GM23338 (cell line): ENCODE measurements at regions not wholly inside any gene's neighbourhood (a gene's known extent, or its start where the extent isn't known, plus 50 kb on each side); places are given as distances from the start of the nearest gene placed in this dataset.

Experiments used
- TF ChIP-seq, protein P1 (sequence below), 2 experiments: fragments of 200-600 bp in 1 of 2; sonication (generic) in 1 of 2; conservative IDR thresholded peaks; 2 replicates each; pipeline versions ENCODE4 v1.5.1 to v1.6.1; 2016 to 2017; ENCODE audit warnings: antibody characterized with exemption in 2 of 2, low read depth in 2 of 2, mild to moderate bottlenecking in 2 of 2, moderate library complexity in 1 of 2
- TF ChIP-seq, protein P2 (sequence below): IDR thresholded peaks from one replicate; pipeline ENCODE4 v1.6.1; 2018; ENCODE audit warnings: antibody characterized with exemption; ENCODE audit not compliant: unreplicated experiment
- TF ChIP-seq, protein P3 (sequence below): IDR thresholded peaks from 2 replicates; pipeline ENCODE4 v1.6.1; 2016; ENCODE audit warnings: antibody characterized with exemption

DNA sequence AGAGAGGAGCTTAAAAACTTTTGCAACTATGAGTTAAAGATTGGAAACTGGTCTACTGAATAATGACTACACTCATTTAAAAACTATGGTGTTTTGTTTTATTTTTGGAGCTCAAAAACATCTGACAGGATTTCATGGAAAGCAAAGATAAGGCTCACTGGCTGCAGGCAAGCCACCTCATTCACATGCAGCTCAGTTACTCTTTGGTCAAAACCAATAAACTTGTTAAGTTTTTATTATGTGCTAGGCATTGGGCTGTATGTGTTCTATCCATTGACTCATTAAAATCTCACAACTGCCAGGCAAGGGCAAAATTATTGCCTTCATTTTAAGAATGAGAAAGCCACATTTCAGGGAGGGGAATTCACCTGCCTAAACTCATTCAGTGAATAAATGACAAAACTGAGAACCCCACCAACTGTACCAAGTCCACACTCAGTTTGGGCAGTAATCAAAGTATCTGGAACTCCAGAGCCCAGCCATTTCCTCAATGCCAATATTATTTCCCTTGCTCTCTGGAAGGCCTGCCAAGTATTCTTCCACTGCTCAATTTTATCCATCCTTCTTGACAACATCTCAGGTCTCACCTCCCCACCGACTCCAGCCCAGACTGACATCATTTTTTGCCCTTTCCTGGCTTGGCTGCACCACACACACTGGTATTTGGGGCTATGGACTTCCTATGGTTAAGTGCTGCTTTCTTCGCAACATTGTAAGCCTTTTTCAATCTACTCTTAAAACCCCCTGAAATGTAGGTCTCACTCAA is 401.1 kb upstream of the NFIA start:
- TF ChIP-seq, protein P1, sequence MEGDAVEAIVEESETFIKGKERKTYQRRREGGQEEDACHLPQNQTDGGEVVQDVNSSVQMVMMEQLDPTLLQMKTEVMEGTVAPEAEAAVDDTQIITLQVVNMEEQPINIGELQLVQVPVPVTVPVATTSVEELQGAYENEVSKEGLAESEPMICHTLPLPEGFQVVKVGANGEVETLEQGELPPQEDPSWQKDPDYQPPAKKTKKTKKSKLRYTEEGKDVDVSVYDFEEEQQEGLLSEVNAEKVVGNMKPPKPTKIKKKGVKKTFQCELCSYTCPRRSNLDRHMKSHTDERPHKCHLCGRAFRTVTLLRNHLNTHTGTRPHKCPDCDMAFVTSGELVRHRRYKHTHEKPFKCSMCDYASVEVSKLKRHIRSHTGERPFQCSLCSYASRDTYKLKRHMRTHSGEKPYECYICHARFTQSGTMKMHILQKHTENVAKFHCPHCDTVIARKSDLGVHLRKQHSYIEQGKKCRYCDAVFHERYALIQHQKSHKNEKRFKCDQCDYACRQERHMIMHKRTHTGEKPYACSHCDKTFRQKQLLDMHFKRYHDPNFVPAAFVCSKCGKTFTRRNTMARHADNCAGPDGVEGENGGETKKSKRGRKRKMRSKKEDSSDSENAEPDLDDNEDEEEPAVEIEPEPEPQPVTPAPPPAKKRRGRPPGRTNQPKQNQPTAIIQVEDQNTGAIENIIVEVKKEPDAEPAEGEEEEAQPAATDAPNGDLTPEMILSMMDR (conservative IDR thresholded peaks at IDR 0.05; ENCODE audit: low read depth in 2 of 2), result no peak
- TF ChIP-seq, protein P2, sequence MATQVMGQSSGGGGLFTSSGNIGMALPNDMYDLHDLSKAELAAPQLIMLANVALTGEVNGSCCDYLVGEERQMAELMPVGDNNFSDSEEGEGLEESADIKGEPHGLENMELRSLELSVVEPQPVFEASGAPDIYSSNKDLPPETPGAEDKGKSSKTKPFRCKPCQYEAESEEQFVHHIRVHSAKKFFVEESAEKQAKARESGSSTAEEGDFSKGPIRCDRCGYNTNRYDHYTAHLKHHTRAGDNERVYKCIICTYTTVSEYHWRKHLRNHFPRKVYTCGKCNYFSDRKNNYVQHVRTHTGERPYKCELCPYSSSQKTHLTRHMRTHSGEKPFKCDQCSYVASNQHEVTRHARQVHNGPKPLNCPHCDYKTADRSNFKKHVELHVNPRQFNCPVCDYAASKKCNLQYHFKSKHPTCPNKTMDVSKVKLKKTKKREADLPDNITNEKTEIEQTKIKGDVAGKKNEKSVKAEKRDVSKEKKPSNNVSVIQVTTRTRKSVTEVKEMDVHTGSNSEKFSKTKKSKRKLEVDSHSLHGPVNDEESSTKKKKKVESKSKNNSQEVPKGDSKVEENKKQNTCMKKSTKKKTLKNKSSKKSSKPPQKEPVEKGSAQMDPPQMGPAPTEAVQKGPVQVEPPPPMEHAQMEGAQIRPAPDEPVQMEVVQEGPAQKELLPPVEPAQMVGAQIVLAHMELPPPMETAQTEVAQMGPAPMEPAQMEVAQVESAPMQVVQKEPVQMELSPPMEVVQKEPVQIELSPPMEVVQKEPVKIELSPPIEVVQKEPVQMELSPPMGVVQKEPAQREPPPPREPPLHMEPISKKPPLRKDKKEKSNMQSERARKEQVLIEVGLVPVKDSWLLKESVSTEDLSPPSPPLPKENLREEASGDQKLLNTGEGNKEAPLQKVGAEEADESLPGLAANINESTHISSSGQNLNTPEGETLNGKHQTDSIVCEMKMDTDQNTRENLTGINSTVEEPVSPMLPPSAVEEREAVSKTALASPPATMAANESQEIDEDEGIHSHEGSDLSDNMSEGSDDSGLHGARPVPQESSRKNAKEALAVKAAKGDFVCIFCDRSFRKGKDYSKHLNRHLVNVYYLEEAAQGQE, result no peak
- TF ChIP-seq, protein P3, sequence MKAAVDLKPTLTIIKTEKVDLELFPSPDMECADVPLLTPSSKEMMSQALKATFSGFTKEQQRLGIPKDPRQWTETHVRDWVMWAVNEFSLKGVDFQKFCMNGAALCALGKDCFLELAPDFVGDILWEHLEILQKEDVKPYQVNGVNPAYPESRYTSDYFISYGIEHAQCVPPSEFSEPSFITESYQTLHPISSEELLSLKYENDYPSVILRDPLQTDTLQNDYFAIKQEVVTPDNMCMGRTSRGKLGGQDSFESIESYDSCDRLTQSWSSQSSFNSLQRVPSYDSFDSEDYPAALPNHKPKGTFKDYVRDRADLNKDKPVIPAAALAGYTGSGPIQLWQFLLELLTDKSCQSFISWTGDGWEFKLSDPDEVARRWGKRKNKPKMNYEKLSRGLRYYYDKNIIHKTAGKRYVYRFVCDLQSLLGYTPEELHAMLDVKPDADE, result no peak
